HL-60 (cell line): ENCODE measurements at regions not wholly inside any gene's neighbourhood (a gene's known extent, or its start where the extent isn't known, plus 50 kb on each side); places are given as distances from the start of the nearest gene placed in this dataset.
"Not testable (repeated sequence)": the region's sequence is repeated elsewhere in the genome, so short reads cannot be mapped to it uniquely, and the experiment has no call there.

Source experiments
- DNase-seq, 2 experiments: peaks; one replicate each; pipeline ENCODE4 v3.0.0-alpha.2; 2010 to 2020; ENCODE audit warnings: low read depth in 1 of 2, low spot score in 1 of 2
- H3K27ac ChIP-seq: fragments of 250-450 bp; sonication (Bioruptor Pico); replicated peaks from 2 replicates; pipeline ENCODE4 v1.5.1; 2020; ENCODE audit warnings: mild to moderate bottlenecking, moderate library complexity
- H3K27me3 ChIP-seq: fragments of 250-450 bp; sonication (Bioruptor Pico); 2 replicates; pipeline ENCODE4 v1.5.1; 2021; ENCODE audit warnings: mild to moderate bottlenecking, moderate library complexity; ENCODE audit not compliant: insufficient read depth, poor library complexity, severe bottlenecking
- H3K4me3 ChIP-seq: replicated peaks from 2 replicates; pipeline ENCODE4 v1.5.1; 2011; ENCODE audit warnings: mild to moderate bottlenecking, control low read depth, low read length; ENCODE audit not compliant: insufficient read depth
- CTCF ChIP-seq: IDR thresholded peaks from one replicate; pipeline ENCODE4 v1.5.1; 2011; ENCODE audit warnings: low read length, control low read depth, inconsistent platforms; ENCODE audit not compliant: insufficient read depth
- GABPA ChIP-seq: IDR thresholded peaks from 2 replicates; pipeline ENCODE4 v1.6.1; 2012; ENCODE audit warnings: low read depth
- POLR2AphosphoS5 ChIP-seq: IDR thresholded peaks from 2 replicates; pipeline ENCODE4 v1.6.1; 2012; ENCODE audit warnings: low read depth
- REST ChIP-seq: IDR thresholded peaks from 2 replicates; pipeline ENCODE4 v1.6.1; 2012; ENCODE audit warnings: low read depth; ENCODE audit not compliant: insufficient replicate concordance
- SPI1 ChIP-seq: IDR thresholded peaks from 2 replicates; pipeline ENCODE4 v1.6.1; 2012; ENCODE audit warnings: low read depth, mild to moderate bottlenecking, borderline replicate concordance

- H3K27ac ChIP-seq, H3K27me3 ChIP-seq, DNase-seq, H3K4me3 ChIP-seq: not testable (repeated sequence)
Observed at GRCh38 chrX:99988532-99988931, 421.5 kb downstream of the PCDH19 start.

GRCh38 chrX:99973572-99974226 lies 436.4 kb downstream of the PCDH19 start:
- H3K4me3 ChIP-seq = no peak overlapping the region
- TF ChIP-seq REST (no peak), POLR2AphosphoS5 (no peak), GABPA (no peak), SPI1 (no peak), CTCF (no peak)
- no peak overlapping the region for H3K27ac ChIP-seq
- H3K27me3 ChIP-seq = no peaks in the 10 kb centered on the region
- DNase-seq = no peak

- Histone ChIP-seq H3K4me3 (no peak overlapping the region), H3K27me3 (no peaks in the 10 kb centered on the region), H3K27ac (no peak overlapping the region)
- DNase-seq = no peak
- no peak for TF ChIP-seq REST
- TF ChIP-seq SPI1 = no peak
- no peak for TF ChIP-seq GABPA
- TF ChIP-seq CTCF = no peak
- TF ChIP-seq POLR2AphosphoS5 = no peak
Observed at GRCh38 chrX:99939883-99940232, 470.2 kb downstream of the PCDH19 start.

- not testable (repeated sequence) for H3K4me3 ChIP-seq, H3K27me3 ChIP-seq, H3K27ac ChIP-seq, DNase-seq
Observed at GRCh38 chrX:99939206-99939882, 470.7 kb downstream of the PCDH19 start.

- Histone ChIP-seq H3K27ac (no peak overlapping the region), H3K4me3 (no peak overlapping the region), H3K27me3 (no peaks in the 10 kb centered on the region)
- no peak for TF ChIP-seq GABPA
- TF ChIP-seq POLR2AphosphoS5 = no peak
- TF ChIP-seq CTCF = no peak
- TF ChIP-seq SPI1 = no peak
- no peak for TF ChIP-seq REST
- no peak for DNase-seq
Observed at GRCh38 chrX:99938464-99938863, 471.6 kb downstream of the PCDH19 start.
